OCI-LY3 (cell line): ENCODE measurements at regions not wholly inside any gene's neighbourhood (a gene's known extent, or its start where the extent isn't known, plus 50 kb on each side); places are given as distances from the start of the nearest gene placed in this dataset.

ENCODE experiments used
- H2AFZ ChIP-seq: fragments of 200-600, 300-600 bp; shearing (Covaris generic); 2 replicates; pipeline ENCODE4 v1.6.0; 2014; ENCODE audit warnings: antibody characterized with exemption, low read depth, low read length
- H3K27ac ChIP-seq: fragments of 200-600, 300-600 bp; sonication (generic); 2 replicates; pipeline ENCODE4 v1.5.1; 2014; ENCODE audit warnings: mild to moderate bottlenecking, low read length, moderate library complexity, mixed read lengths
- H3K27me3 ChIP-seq: fragments of 200-600, 300-600 bp; sonication (generic); 2 replicates; pipeline ENCODE4 v1.6.1; 2014; ENCODE audit warnings: low read depth, low read length, mixed read lengths
- H3K36me3 ChIP-seq: fragments of 200-600, 300-600 bp; sonication (generic); replicated peaks from 2 replicates; pipeline ENCODE3; 2014; ENCODE audit warnings: low read depth, low read length, mixed read lengths
- H3K4me1 ChIP-seq: fragments of 300-600, 200-600 bp; sonication (generic); 2 replicates; pipeline ENCODE4 v1.6.1; 2014; ENCODE audit warnings: low read length, mixed read lengths
- H3K4me2 ChIP-seq: fragments of 200-600, 300-600 bp; sonication (generic); 2 replicates; pipeline ENCODE4 v1.6.1; 2014; ENCODE audit warnings: low read length, mixed read lengths
- H3K4me3 ChIP-seq: fragments of 300-600, 200-600 bp; sonication (generic); 2 replicates; pipeline ENCODE4 v1.5.1; 2014; ENCODE audit warnings: antibody characterized with exemption, mild to moderate bottlenecking, low read length, moderate library complexity
- H3K79me2 ChIP-seq: fragments of 300-600, 200-600 bp; shearing (Covaris generic); 2 replicates; pipeline ENCODE4 v1.6.1; 2014; ENCODE audit warnings: mild to moderate bottlenecking, low read length, mixed read lengths
- H3K9ac ChIP-seq: fragments of 300-600, 200-600 bp; shearing (Covaris generic); 2 replicates; pipeline ENCODE4 v1.6.0; 2014; ENCODE audit warnings: mild to moderate bottlenecking, low read length, moderate library complexity
- H3K9me3 ChIP-seq: fragments of 200-600, 300-600 bp; shearing (Covaris generic); 2 replicates; pipeline ENCODE4 v1.6.1; 2014; ENCODE audit warnings: low read length, mixed read lengths; ENCODE audit not compliant: insufficient read depth
- H4K20me1 ChIP-seq: fragments of 200-600, 300-600 bp; sonication (generic); 2 replicates; pipeline ENCODE4 v1.6.1; 2016; ENCODE audit warnings: low read length, mixed read lengths; ENCODE audit not compliant: insufficient read depth
- CTCF ChIP-seq: fragments of 200-600, 300-600 bp; sonication (generic); IDR thresholded peaks from 2 replicates; pipeline ENCODE4 v1.5.1; 2014; ENCODE audit warnings: antibody characterized with exemption, low read length, low read depth
- EZH2phosphoT487 ChIP-seq: fragments of 200-600 bp; shearing (Covaris generic); IDR thresholded peaks from 2 replicates; pipeline ENCODE4 v1.6.1; 2018; ENCODE audit warnings: antibody characterized with exemption, mixed run types, low read depth

GRCh38 chr3:159775372-159775961, 213.2 kb upstream of the IL12A start:
- H3K27ac ChIP-seq = no peak overlapping the region
- H3K9ac ChIP-seq = no peak overlapping the region
- no peak overlapping the region for H2AFZ ChIP-seq
- no peaks in the 10 kb centered on the region for H3K4me1 ChIP-seq
- TF ChIP-seq EZH2phosphoT487 (no peak), CTCF (no peak)
- H3K36me3 ChIP-seq = no peaks in the 10 kb centered on the region
- H4K20me1 ChIP-seq = no peaks in the 10 kb centered on the region
- no peak overlapping the region for H3K4me3 ChIP-seq
- no peaks in the 10 kb centered on the region for H3K79me2 ChIP-seq
- no peak overlapping the region for H3K4me2 ChIP-seq
- H3K9me3 ChIP-seq = no peaks in the 10 kb centered on the region
- H3K27me3 ChIP-seq = no peaks in the 10 kb centered on the region; the same call in 1 of the 2 replicates

GRCh38 chr3:159776779-159777178, 211.9 kb upstream of the IL12A start:
- Histone ChIP-seq H3K4me2 (no peak overlapping the region), H3K9me3 (no peaks in the 10 kb centered on the region), H3K4me1 (no peaks in the 10 kb centered on the region), H3K9ac (no peak overlapping the region), H2AFZ (no peak overlapping the region), H4K20me1 (no peaks in the 10 kb centered on the region), H3K79me2 (no peaks in the 10 kb centered on the region), H3K4me3 (no peak overlapping the region), H3K27ac (no peak overlapping the region), H3K27me3 (no peaks in the 10 kb centered on the region; the same call in 1 of the 2 replicates), H3K36me3 (no peaks in the 10 kb centered on the region)
- TF ChIP-seq EZH2phosphoT487 = no peak
- no peak for TF ChIP-seq CTCF

- Histone ChIP-seq H3K4me1 (peaks cover 3% of the 10 kb centered on the region; the same call in 1 of the 2 replicates), H3K4me2 (no peak overlapping the region), H3K27ac (no peak overlapping the region), H2AFZ (no peak overlapping the region), H3K9me3 (no peaks in the 10 kb centered on the region), H3K27me3 (peaks cover 20% of the 10 kb centered on the region), H3K4me3 (no peak overlapping the region), H3K9ac (no peak overlapping the region), H4K20me1 (no peaks in the 10 kb centered on the region), H3K79me2 (no peaks in the 10 kb centered on the region), H3K36me3 (no peaks in the 10 kb centered on the region)
- no peak for TF ChIP-seq CTCF
- no peak for TF ChIP-seq EZH2phosphoT487
Measured at GRCh38 chr3:159779883-159780282, 208.8 kb upstream of the IL12A start.

- Histone ChIP-seq H3K4me3 (no peak overlapping the region), H3K4me1 (peaks cover 3% of the 10 kb centered on the region; the same call in 1 of the 2 replicates), H3K9ac (no peak overlapping the region), H3K27me3 (peaks cover 20% of the 10 kb centered on the region), H3K4me2 (no peak overlapping the region), H3K36me3 (no peaks in the 10 kb centered on the region), H2AFZ (no peak overlapping the region), H3K9me3 (no peaks in the 10 kb centered on the region), H3K27ac (no peak overlapping the region), H3K79me2 (no peaks in the 10 kb centered on the region), H4K20me1 (no peaks in the 10 kb centered on the region)
- TF ChIP-seq CTCF = no peak
Measured at GRCh38 chr3:159781867-159782266, 206.8 kb upstream of the IL12A start.
